ENCODE measurements at regions not wholly inside any gene's neighbourhood (a gene's known extent, or its start where the extent isn't known, plus 50 kb on each side); places are given as distances from the start of the nearest gene placed in this dataset.

GRCh38 chr2:200056105-200056504 lies 100.7 kb downstream of the MAIP1 start:
- no peak for DNase-seq

DNA sequence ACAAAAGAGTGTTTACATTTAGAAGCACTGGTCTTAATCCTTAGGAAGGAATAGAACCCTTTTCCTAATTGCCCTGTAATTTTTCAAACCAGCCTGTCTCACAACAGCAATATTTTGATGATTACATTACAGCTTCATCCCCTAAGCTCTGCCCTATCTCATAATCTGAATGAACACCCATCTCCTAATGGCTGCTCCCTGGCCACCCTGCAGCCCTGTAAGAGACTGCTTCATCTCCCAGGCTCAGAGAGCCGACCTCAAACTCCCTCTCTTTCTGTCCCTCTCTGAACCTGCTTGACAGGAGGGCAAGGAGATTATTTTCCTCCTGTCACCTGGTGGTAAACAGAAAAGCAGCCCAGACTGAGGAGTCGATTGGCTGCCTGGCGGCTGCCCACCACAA lies 107.8 kb downstream of the MAIP1 start:
- no peak for DNase-seq

DNA sequence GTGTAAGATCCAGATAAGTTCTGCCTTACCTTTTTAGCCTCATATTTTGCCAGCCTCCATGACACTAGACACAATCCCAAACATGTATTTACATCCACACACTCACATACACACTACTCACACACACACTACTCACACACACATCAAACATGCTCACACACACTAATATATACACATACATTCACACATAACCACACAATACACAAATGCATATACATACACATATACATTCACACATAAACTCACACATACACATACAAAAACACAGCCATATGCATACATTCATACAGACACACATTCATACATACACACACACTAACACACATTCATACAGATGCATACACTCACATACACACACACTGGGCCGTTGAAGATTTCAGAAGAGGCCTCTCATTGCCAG lies 109.5 kb downstream of the MAIP1 start:
- DNase-seq, result no peak

DNA sequence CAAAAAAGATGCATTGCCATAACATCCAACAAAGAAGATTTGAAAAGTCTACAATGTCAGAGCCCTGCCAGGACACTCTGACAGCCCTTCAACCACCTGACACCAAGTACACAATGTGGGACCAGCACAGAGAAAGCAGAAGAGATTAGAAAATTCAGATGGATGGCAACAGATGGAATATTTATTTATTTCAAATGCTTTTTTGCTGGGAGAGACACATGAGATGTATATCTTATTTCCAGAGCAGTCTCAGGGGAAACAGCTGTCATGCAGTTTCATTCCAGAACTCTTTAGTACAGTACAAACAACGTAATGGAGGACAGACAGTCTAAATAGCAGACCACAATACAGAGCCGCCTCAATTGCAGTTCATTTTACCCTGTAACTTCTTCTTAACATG lies 110.1 kb downstream of the MAIP1 start:
- no peak for DNase-seq

DNA sequence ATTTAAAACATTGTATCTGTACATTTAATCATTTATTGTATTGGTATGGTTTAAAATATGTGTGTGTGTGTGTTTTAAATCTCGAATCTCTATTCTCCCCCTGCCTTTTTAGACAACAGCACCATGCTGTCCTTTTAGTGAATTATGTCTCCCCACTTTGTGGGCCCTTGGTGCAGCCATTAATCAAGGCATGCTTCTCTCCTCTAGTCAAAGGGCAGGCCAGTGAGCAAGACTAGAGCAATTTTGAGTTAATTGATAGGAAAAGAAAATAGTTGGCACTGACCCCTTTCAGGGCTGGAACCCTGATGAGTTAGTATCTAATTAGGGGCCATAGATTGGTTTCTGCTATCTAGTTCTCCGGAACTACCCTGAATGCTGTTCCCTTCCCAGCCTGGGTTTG lies 111.0 kb downstream of the MAIP1 start:
- no peak for DNase-seq

- DNase-seq, result no peak
Observed at GRCh38 chr2:200068642-200069041, 113.3 kb downstream of the MAIP1 start.

- DNase-seq, result no peak
Observed at GRCh38 chr2:200077210-200077650, 121.8 kb downstream of the MAIP1 start.

DNA sequence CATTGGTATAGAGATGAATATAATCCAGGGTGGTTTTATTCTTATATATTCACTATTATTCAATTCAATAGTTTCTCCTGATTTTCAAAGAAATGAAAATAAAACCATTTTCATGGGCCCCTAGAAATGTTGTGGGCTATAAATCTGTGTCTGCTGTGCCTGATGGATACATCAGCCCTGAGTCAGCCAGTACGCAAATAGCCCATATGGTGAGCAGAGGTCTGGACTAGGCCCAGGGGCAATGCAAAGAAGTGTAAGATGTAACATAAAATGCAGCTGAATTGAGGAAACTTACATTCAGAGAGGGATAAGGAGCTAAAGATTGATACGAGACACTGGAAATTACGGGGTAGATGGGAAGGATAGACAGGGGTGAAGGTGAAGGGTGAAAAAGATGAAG lies 122.5 kb downstream of the MAIP1 start:
- no peak for DNase-seq

- DNase-seq, result no peak
Observed at GRCh38 chr2:200079356-200079755, 124.0 kb downstream of the MAIP1 start.

GRCh38 chr2:200081236-200081635 lies 125.9 kb downstream of the MAIP1 start:
- DNase-seq, result no peak

GRCh38 chr2:200081811-200082210 lies 126.4 kb downstream of the MAIP1 start:
- no peak for DNase-seq

GRCh38 chr2:200084036-200084435 lies 128.7 kb downstream of the MAIP1 start:
- DNase-seq, result no peak

DNA sequence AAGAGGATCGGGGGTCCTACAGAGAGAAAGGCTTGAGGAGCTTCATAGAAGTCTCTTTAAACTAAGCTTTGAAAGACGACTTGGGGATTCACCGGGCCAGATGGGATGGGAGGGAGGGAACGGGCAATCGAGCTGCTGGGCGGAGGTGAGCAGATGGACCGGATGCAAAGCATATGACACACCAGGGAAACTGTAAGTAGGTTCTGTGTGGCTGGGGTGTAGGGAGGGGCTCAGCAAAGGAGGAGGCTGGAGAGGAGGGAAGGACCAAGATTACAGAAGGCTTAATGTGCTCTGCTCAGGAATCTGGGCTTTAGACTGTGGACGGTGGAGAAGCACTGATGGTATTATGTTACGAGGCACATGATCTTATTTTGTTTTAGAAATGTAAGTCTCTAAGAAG lies 131.5 kb downstream of the MAIP1 start:
- no peak for DNase-seq

- no peak for DNase-seq
Observed at GRCh38 chr2:200087451-200087850, 132.1 kb downstream of the MAIP1 start.

GRCh38 chr2:200089040-200089755 lies 133.8 kb downstream of the MAIP1 start:
- DNase-seq, result no peak

- no peak for DNase-seq
Observed at GRCh38 chr2:200089756-200090109, 134.4 kb downstream of the MAIP1 start.

DNA sequence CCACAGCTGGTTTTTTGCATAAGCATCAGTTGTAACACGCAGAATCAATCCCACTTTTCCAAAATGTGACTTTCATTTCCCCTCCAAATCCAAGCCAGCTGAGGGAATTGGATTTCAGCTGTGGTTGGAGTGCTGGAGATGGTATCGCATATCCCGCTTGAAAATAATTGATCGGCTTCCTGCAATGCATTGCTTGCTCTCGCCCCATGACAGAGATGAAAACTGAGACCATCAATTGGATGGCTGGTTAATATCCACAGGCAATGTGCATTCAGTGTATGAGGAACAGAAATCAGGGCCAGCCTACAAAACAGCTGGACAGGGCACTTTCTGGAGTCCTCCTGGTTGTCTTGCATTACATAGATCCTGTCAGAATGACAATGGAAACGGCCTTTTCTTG lies 135.3 kb downstream of the MAIP1 start:
- DNase-seq, result no peak

DNA sequence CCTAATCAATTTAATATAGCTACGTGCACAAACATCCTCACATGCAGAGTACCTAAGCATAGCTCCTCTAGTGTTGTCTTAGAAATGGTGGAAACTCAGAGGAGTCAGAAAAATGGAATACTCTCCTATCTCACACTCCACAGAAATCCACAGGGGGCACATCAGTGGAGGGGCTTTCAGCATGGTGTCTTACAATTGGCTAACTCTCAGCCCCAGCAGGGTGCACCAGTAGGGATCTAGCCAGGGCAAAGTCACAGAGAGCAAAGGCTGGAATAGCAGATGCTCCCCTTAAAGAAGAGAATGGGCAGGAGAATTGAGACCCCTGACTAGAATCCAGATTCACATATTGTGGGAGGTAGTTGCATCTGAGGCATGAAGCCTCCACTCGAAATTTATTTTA lies 135.7 kb downstream of the MAIP1 start:
- DNase-seq, result no peak

DNA sequence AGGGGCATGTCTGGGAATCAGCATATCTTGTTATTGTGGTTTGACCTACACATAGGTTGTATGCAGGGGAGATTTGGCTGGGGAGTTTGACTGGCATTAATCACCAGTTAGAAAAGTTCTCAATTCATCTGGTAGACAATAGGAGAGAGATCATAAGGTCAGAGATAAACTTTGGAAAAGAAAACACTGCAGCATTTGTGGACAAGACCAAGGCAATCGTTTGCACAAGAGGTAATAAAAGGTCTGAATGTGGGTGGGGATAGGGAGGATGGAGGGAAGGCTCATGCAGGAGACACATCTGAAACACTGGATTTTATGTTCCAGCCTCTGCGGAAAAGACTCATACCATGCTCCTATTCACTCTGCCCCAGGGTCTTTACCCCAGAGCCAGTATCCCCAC lies 136.9 kb downstream of the MAIP1 start:
- no peak for DNase-seq

DNA sequence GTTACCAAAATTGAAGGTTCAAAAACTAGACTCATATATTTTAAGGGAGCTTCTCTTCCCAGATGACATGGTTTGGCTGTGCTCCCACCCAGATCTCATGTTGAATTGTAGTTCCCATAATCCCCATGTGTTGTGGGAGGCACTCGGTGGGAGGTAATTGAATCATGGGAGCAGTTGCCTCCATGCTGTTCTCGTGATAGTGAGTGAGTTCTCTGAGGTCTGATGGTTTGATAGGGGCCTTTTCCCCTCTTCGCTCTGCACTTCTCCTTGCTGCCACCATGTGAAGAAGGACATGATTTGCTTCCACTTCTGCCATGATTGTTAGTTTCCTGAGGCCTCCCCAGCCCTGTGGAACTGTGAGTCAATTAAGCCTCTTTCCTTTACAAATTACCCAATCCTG lies 140.1 kb downstream of the MAIP1 start:
- no peak for DNase-seq

DNA sequence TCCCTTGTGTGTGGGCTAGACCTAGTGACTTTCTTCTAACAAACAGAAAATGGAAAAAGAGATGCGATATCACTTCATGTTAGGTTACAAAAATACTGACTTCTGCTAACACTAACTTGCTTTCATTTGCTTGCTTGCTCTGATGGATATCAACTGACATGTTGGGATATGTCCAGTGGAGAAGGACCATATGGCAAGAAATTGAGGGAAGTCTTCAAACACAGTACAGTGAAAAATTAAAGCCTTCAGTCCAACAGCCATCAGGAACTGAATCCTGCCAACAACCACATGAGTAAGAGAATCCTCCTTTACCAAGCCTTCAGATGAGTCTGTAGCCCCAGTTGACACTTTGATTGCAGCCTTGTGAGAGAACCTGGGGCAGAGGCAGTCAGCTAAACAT lies 143.9 kb downstream of the MAIP1 start:
- DNase-seq, result no peak

DNA sequence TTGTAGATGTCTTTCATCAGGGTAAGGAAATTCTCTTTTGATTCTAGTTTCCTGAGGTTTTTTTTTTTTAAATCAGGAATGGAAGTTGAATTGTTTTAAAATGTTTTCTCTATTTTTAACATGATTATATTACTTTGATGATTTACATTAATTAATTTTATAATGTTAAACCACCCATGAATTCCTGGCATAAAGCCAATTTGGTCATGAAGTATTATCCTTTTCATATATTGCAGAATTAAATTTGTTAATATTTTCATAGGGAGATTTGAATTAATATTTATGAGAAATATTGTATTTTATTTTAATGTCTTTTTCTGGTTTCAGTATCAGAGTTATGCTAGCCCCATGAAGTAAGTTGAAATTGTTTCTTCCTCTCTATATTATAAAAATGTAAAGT lies 144.6 kb downstream of the MAIP1 start:
- DNase-seq, result no peak

GRCh38 chr2:200101922-200102321 lies 146.5 kb downstream of the MAIP1 start:
- DNase-seq, result no peak

DNA sequence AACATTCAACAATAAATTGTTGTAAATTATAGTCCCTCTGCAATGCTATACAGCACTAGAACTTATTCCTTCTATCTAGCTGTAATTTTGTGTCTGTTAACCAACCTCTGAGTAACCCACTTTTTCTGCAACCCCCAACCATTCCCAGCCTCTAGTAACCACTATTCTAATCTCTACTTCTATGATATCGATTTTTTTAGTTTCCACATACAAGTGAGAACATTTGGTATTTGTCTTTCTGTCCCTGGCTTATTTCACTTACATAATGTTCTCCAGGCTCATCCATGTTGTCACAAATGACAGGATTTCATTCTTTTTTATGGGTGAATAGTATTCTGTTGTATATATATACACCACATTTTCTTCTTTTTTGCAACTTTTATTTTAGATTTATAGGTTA lies 147.6 kb downstream of the MAIP1 start:
- no peak for DNase-seq

GRCh38 chr2:200104015-200104414 lies 148.6 kb downstream of the MAIP1 start:
- DNase-seq, result no peak

All from GOT3 (cell line).